ENCODE measurements at regions not wholly inside any gene's neighbourhood (a gene's known extent, or its start where the extent isn't known, plus 50 kb on each side); places are given as distances from the start of the nearest gene placed in this dataset.

DNA sequence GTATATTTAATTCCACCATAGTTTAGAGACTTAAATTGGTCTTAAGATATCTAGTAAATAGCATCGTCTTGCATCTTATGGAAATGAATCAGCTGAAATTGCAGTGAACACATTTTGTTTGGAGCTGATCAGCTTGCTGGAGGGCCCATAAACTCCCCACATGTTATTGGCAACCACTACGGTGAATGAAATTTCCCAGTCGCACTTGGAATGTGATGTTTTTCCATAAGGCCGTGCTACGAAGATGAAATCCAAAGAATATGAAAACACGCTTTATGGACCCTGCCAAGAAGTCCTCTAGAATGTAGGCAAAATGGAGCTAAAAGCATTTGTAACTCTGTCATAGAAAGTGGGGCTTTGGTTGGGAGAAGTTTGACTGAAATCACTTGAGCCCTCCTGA lies 572.1 kb downstream of the ACTL7B start:
- no peak for FAIRE-seq

DNA sequence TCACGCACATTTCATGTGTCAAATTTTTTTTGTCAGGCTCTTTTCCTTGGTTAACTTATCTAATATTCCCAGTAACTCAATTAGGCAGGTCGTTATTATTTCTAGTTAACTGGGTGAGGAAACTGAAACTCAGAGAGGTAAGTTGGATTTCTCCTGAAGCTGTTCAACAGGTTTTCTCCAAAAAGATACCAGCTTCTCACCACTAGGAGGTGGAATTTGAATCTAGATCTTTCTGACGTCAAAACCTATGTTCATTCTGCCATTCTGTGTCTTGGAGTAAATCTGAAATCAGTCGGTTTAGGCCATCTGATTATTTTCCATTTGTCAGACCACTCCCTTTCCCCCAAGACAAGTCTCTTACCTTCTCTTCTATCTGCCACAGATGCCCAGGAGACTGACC lies 572.9 kb downstream of the ACTL7B start:
- H3K36me3 ChIP-seq (ENCODE audit: control insufficient read depth in 2 of 2, extremely low read depth in 1 of 2, insufficient read depth in 2 of 2, low read length in 2 of 2): no peaks in the 10 kb centered on the region
- H3K4me3 ChIP-seq (ENCODE audit: control insufficient read depth in 2 of 3, extremely low read depth in 1 of 3, insufficient read depth in 2 of 3, low read depth in 1 of 3, low read length in 3 of 3): no peak overlapping the region
- H3K9ac ChIP-seq (ENCODE audit: control insufficient read depth, extremely low read depth, insufficient read depth, low read length): no peak overlapping the region
- H3K79me2 ChIP-seq (ENCODE audit: control insufficient read depth, insufficient read depth, low read length): no peaks in the 10 kb centered on the region
- H3K27ac ChIP-seq (ENCODE audit: control insufficient read depth, insufficient read depth, low read length): no peak overlapping the region
- no peak overlapping the region for H2AFZ ChIP-seq (ENCODE audit: control insufficient read depth, low read length)
- H3K27me3 ChIP-seq (ENCODE audit: control insufficient read depth, extremely low read depth, insufficient read depth, low read length): no peaks in the 10 kb centered on the region
- H3K9me1 ChIP-seq (ENCODE audit: control insufficient read depth, extremely low read depth, insufficient read depth, low read length): no peaks in the 10 kb centered on the region
- H3K4me2 ChIP-seq (ENCODE audit: control insufficient read depth, extremely low read depth, insufficient read depth, low read depth, low read length): no peak overlapping the region
- no peaks in the 10 kb centered on the region for H3K9me3 ChIP-seq (ENCODE audit: control insufficient read depth, low read depth, low read length)
- dilution Hi-C loops (cut with MboI; ENCODE audit: extremely low pct_ligation_motif_present, low sequenced_read_pairs): no loop called here
- FAIRE-seq (peak; percentile 74), DNase-seq (ENCODE audit: low read depth, low spot score) (no peak)
- no peaks in the 10 kb centered on the region for H4K20me1 ChIP-seq (ENCODE audit: control insufficient read depth, extremely low read depth, insufficient read depth, low read length)
- H3K4me1 ChIP-seq (ENCODE audit: control insufficient read depth, extremely low read depth, insufficient read depth, low read length): peaks cover 3% of the 10 kb centered on the region
- no peak for TF ChIP-seq EZH2 (IDR thresholded peaks at IDR 0.05; ENCODE audit: low read length)
- TF ChIP-seq, protein P1, sequence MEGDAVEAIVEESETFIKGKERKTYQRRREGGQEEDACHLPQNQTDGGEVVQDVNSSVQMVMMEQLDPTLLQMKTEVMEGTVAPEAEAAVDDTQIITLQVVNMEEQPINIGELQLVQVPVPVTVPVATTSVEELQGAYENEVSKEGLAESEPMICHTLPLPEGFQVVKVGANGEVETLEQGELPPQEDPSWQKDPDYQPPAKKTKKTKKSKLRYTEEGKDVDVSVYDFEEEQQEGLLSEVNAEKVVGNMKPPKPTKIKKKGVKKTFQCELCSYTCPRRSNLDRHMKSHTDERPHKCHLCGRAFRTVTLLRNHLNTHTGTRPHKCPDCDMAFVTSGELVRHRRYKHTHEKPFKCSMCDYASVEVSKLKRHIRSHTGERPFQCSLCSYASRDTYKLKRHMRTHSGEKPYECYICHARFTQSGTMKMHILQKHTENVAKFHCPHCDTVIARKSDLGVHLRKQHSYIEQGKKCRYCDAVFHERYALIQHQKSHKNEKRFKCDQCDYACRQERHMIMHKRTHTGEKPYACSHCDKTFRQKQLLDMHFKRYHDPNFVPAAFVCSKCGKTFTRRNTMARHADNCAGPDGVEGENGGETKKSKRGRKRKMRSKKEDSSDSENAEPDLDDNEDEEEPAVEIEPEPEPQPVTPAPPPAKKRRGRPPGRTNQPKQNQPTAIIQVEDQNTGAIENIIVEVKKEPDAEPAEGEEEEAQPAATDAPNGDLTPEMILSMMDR (optimal IDR thresholded peaks at IDR 0.05 in 1 of 3, IDR thresholded peaks at IDR 0.05 in 1 of 3, conservative IDR thresholded peaks at IDR 0.05 in 1 of 3; ENCODE audit: extremely low read depth in 1 of 3, insufficient read depth in 2 of 3, low read length in 3 of 3): peak in 2 of 3 experiments; percentile 33 to 35

More for the DNA sequence above, 572.1 kb downstream of the ACTL7B start:
- H4K20me1 ChIP-seq (ENCODE audit: control insufficient read depth, extremely low read depth, insufficient read depth, low read length): no peaks in the 10 kb centered on the region
- no peak for DNase-seq (ENCODE audit: low read depth, low spot score)
- H3K79me2 ChIP-seq (ENCODE audit: control insufficient read depth, insufficient read depth, low read length): no peaks in the 10 kb centered on the region
- H2AFZ ChIP-seq (ENCODE audit: control insufficient read depth, low read length): no peak overlapping the region
- TF ChIP-seq, protein P1 (optimal IDR thresholded peaks at IDR 0.05 in 1 of 3, IDR thresholded peaks at IDR 0.05 in 1 of 3, conservative IDR thresholded peaks at IDR 0.05 in 1 of 3; ENCODE audit: extremely low read depth in 1 of 3, insufficient read depth in 2 of 3, low read length in 3 of 3): no peak
- TF ChIP-seq EZH2 (IDR thresholded peaks at IDR 0.05; ENCODE audit: low read length): no peak
- H3K27ac ChIP-seq (ENCODE audit: control insufficient read depth, insufficient read depth, low read length): no peak overlapping the region
- dilution Hi-C loops (cut with MboI; ENCODE audit: extremely low pct_ligation_motif_present, low sequenced_read_pairs): no loop called here
- no peaks in the 10 kb centered on the region for H3K4me1 ChIP-seq (ENCODE audit: control insufficient read depth, extremely low read depth, insufficient read depth, low read length)
- no peaks in the 10 kb centered on the region for H3K9me1 ChIP-seq (ENCODE audit: control insufficient read depth, extremely low read depth, insufficient read depth, low read length)
- no peak overlapping the region for H3K4me2 ChIP-seq (ENCODE audit: control insufficient read depth, extremely low read depth, insufficient read depth, low read depth, low read length)
- H3K27me3 ChIP-seq (ENCODE audit: control insufficient read depth, extremely low read depth, insufficient read depth, low read length): no peaks in the 10 kb centered on the region
- no peak overlapping the region for H3K4me3 ChIP-seq (ENCODE audit: control insufficient read depth in 2 of 3, extremely low read depth in 1 of 3, insufficient read depth in 2 of 3, low read depth in 1 of 3, low read length in 3 of 3)
- H3K9me3 ChIP-seq (ENCODE audit: control insufficient read depth, low read depth, low read length): no peaks in the 10 kb centered on the region
- no peak overlapping the region for H3K9ac ChIP-seq (ENCODE audit: control insufficient read depth, extremely low read depth, insufficient read depth, low read length)
- no peaks in the 10 kb centered on the region for H3K36me3 ChIP-seq (ENCODE audit: control insufficient read depth in 2 of 2, extremely low read depth in 1 of 2, insufficient read depth in 2 of 2, low read length in 2 of 2)

Measured in keratinocyte (primary cell).